ENCODE measurements at regions not wholly inside any gene's neighbourhood (a gene's known extent, or its start where the extent isn't known, plus 50 kb on each side); places are given as distances from the start of the nearest gene placed in this dataset.

DNA sequence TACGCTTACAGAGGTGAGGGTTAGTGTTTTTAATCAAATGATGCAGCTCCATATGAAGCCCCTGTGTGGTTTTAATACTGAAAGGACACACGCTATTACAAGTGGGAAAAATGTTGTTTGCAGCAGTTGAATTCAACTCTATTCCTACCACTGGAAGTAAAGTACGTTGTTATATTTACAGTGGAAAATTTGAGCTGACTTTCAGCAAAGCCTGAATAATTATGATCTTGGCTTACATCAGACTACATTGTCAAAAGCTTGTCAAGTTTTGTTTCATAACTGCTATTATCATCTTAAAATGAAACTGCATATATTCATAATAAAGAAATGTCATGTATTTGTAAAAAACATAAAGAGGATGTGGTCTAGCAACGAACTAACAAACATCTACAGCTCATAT lies 818.5 kb downstream of the SEMA5A start:
- TF ChIP-seq POLR2A (IDR thresholded peaks at IDR 0.05; ENCODE audit: low read depth, low read length) (no peak), POLR2AphosphoS5 (IDR thresholded peaks at IDR 0.05; ENCODE audit: low read depth, low read length) (no peak), TAF1 (IDR thresholded peaks at IDR 0.05; ENCODE audit: borderline replicate concordance, low read depth, low read length) (no peak)
